GM12878 (cell line): ENCODE measurements at regions not wholly inside any gene's neighbourhood (a gene's known extent, or its start where the extent isn't known, plus 50 kb on each side); places are given as distances from the start of the nearest gene placed in this dataset.

Experiments used
- ATAC-seq: fragments of 200-7000 bp; cut with Tn5 transposase; 3 replicates; pipeline ENCODE4 v1.9.1; 2020; ENCODE audit warnings: mild to moderate bottlenecking, moderate library complexity
- BruUV-seq: library from RNA; stranded (reverse); fragments of 400-500 nt; replicated peaks from 2 replicates; lab custom pipeline; 2021; lab: Mats Ljungman, UMichigan
- CTCF ChIA-PET: fragments of 300-600 bp; sonication (Branson Sonifier 250); formaldehyde crosslinking; extraction: SDS; loops from one replicate; lab custom pipeline; 2021; ENCODE audit warnings: inconsistent platforms; lab: Yijun Ruan, JAX
- POLR2A ChIA-PET: fragments of 350-600 bp; formaldehyde crosslinking; extraction: SDS; loops from one replicate; lab custom pipeline; 2021; ENCODE audit warnings: inconsistent platforms; lab: Charles Lee
- RAD21 ChIA-PET: fragments of 300-600 bp; sonication (Branson Sonifier 250); formaldehyde crosslinking; loops from one replicate; lab custom pipeline; 2023; ENCODE audit warnings: antibody characterized with exemption; ENCODE audit not compliant: unreplicated experiment; lab: Charles Lee
- SMC1A ChIA-PET: fragments of 300-600 bp; sonication (Branson Sonifier 250); formaldehyde crosslinking; loops from one replicate; lab custom pipeline; 2023; ENCODE audit not compliant: unreplicated experiment, uncharacterized antibody; lab: Charles Lee
- DNase-seq: peaks from one replicate; pipeline ENCODE4 v3.0.0-alpha.2; 2011; ENCODE audit warnings: low read depth, low spot score
- FAIRE-seq: peaks from 3 replicates; lab custom pipeline; 2011; peaks lifted over from hg19 to GRCh38; lab: Jason Lieb, UNC
- H2AFZ ChIP-seq: 2 replicates; pipeline ENCODE4 v1.6.0; 2011; ENCODE audit warnings: low read depth, low read length, control low read depth; ENCODE audit not compliant: control insufficient read depth
- H3K27ac ChIP-seq: 2 replicates; pipeline ENCODE4 v1.5.1; 2011; ENCODE audit warnings: control low read depth; ENCODE audit not compliant: control insufficient read depth, insufficient read depth
- H3K27me3 ChIP-seq, 2 experiments: replicated peaks in 1 of 2; 2 replicates each; pipeline versions ENCODE4 v1.6.0 to v1.6.1; 2011; ENCODE audit warnings: low read length in 1 of 2; ENCODE audit not compliant: control insufficient read depth in 2 of 2, insufficient read depth in 2 of 2
- H3K36me3 ChIP-seq, 2 experiments: 2 replicates each; pipeline ENCODE4 v1.5.1; 2011; ENCODE audit warnings: low read length in 1 of 2; ENCODE audit not compliant: control insufficient read depth in 2 of 2, insufficient read depth in 2 of 2
- H3K4me1 ChIP-seq: 2 replicates; pipeline ENCODE4 v1.6.1; 2011; ENCODE audit warnings: mild to moderate bottlenecking, low read length, moderate library complexity, mixed read lengths; ENCODE audit not compliant: control insufficient read depth, insufficient read depth
- H3K4me2 ChIP-seq: 2 replicates; pipeline ENCODE4 v1.6.0; 2011; ENCODE audit warnings: control low read depth; ENCODE audit not compliant: control insufficient read depth, insufficient read depth
- H3K4me3 ChIP-seq: fragments of 200-600 bp; sonication (generic); 2 replicates; pipeline ENCODE4 v1.5.1; 2016
- H3K79me2 ChIP-seq: 2 replicates; pipeline ENCODE4 v1.6.0; 2011; ENCODE audit warnings: low read length; ENCODE audit not compliant: control insufficient read depth, insufficient read depth
- H3K9ac ChIP-seq: 2 replicates; pipeline ENCODE4 v1.8.0; 2011; ENCODE audit warnings: low read length, control low read depth, mixed read lengths; ENCODE audit not compliant: control insufficient read depth, insufficient read depth
- H3K9me3 ChIP-seq: replicated peaks from 3 replicates; pipeline ENCODE4 v1.5.1; 2011; ENCODE audit warnings: mild to moderate bottlenecking, low read length; ENCODE audit not compliant: control insufficient read depth, insufficient read depth
- H4K20me1 ChIP-seq: 2 replicates; pipeline ENCODE4 v1.6.0; 2011; ENCODE audit not compliant: control insufficient read depth, insufficient read depth
- BRCA1 ChIP-seq: IDR thresholded peaks from 2 replicates; pipeline ENCODE4 v1.6.1; 2011; ENCODE audit warnings: low read depth, low read length, improper control_type of control experiment
- CBFB ChIP-seq: IDR thresholded peaks from 2 replicates; pipeline ENCODE4 v1.6.1; 2016; ENCODE audit warnings: antibody characterized with exemption, low read depth
- CEBPB ChIP-seq, 2 experiments: fragments of 150-350 bp in 1 of 2; IDR thresholded peaks; 2 replicates each; pipeline ENCODE4 v1.6.1; 2012 to 2014; ENCODE audit warnings: low read depth in 2 of 2, low read length in 2 of 2, borderline replicate concordance in 1 of 2, inconsistent platforms in 1 of 2
- EP300 ChIP-seq, 2 experiments: fragments of 150-350 bp in 1 of 2; IDR thresholded peaks; 2 replicates each; pipeline ENCODE4 v1.6.1; 2011 to 2012; ENCODE audit warnings: low read depth in 2 of 2, low read length in 2 of 2, borderline replicate concordance in 1 of 2, improper control_type of control experiment in 1 of 2, inconsistent platforms in 1 of 2; ENCODE audit not compliant: control insufficient read depth in 1 of 2
- MTA3 ChIP-seq: IDR thresholded peaks from 2 replicates; pipeline ENCODE4 v1.6.1; 2012; ENCODE audit warnings: low read length, inconsistent platforms, borderline replicate concordance
- NBN ChIP-seq: fragments of 450-650 bp; IDR thresholded peaks from 2 replicates; pipeline ENCODE4 v1.6.1; 2016
- RAD51 ChIP-seq: fragments of 450-650 bp; IDR thresholded peaks from 2 replicates; pipeline ENCODE4 v1.6.1; 2016; ENCODE audit warnings: moderate library complexity, mild to moderate bottlenecking, inconsistent platforms
- RBBP5 ChIP-seq: fragments of 200-600 bp; sonication (generic); conservative IDR thresholded peaks from 2 replicates; pipeline ENCODE4 v1.6.1; 2016
- RUNX3 ChIP-seq: IDR thresholded peaks from 2 replicates; pipeline ENCODE4 v1.6.1; 2012; ENCODE audit warnings: low read length, inconsistent platforms
- SIN3A ChIP-seq: IDR thresholded peaks from 2 replicates; pipeline ENCODE4 v1.6.1; 2012; ENCODE audit warnings: low read depth, low read length, improper control_type of control experiment
- SP1 ChIP-seq: IDR thresholded peaks from one replicate; pipeline ENCODE4 v1.6.1; 2011; ENCODE audit warnings: low read depth, low read length
- SPI1 ChIP-seq: IDR thresholded peaks from 2 replicates; pipeline ENCODE4 v1.6.1; 2011; ENCODE audit warnings: low read depth, mild to moderate bottlenecking, low read length, moderate library complexity, borderline replicate concordance; ENCODE audit not compliant: insufficient read depth
- SREBF1 ChIP-seq: IDR thresholded peaks from 2 replicates; pipeline ENCODE4 v1.6.1; 2012; ENCODE audit warnings: mild to moderate bottlenecking, low read length
- TARDBP ChIP-seq: IDR thresholded peaks from 2 replicates; pipeline ENCODE4 v1.6.1; 2016; ENCODE audit warnings: borderline replicate concordance
- YBX1 ChIP-seq: fragments of 450-650 bp; IDR thresholded peaks from 2 replicates; pipeline ENCODE4 v1.6.1; 2016; ENCODE audit warnings: antibody characterized with exemption
- WGBS: methylation state at CpG from one replicate; pipeline ENCODE4 v1.1.6; 2016; ENCODE audit warnings: low lambda C conversion rate; ENCODE audit not compliant: insufficient replicate concordance, insufficient coverage; ENCODE audit errors: missing lambda C conversion rate; 5-methylcytosine and 5-hydroxymethylcytosine counted together
- in situ Hi-C: fragments of 300-500 bp; cut with MboI; formaldehyde crosslinking; loops from 9 replicates; pipeline ENCODE4 v1.14.3; 2018; ENCODE audit warnings: mixed read lengths
- intact Hi-C: fragments of 100-400 bp; cut with micrococcal nuclease; formaldehyde crosslinking; loops from one replicate; pipeline ENCODE4 v1.14.2; 2022; ENCODE audit not compliant: unreplicated experiment
- TF ChIP-seq, protein P1 (sequence below): IDR thresholded peaks from 2 replicates; pipeline ENCODE4 v1.6.1; 2011; ENCODE audit warnings: low read depth, low read length, improper control_type of control experiment, borderline replicate concordance
- TF ChIP-seq, protein P2 (sequence below): fragments of 150-350 bp; IDR thresholded peaks from 2 replicates; pipeline ENCODE4 v1.6.1; 2016; ENCODE audit warnings: low read depth, low read length

GRCh38 chr4:16344853-16345252, 118.6 kb upstream of the TAPT1 start:
- FAIRE-seq (no peak), DNase-seq (no peak), ATAC-seq (no peak)
- Histone ChIP-seq H3K27me3 (no peaks in the 10 kb centered on the region), H3K27ac (no peak overlapping the region), H3K79me2 (no peaks in the 10 kb centered on the region), H2AFZ (no peak overlapping the region), H3K9me3 (no peaks in the 10 kb centered on the region; the same call in 2 of the 3 replicates), H4K20me1 (no peaks in the 10 kb centered on the region), H3K4me1 (no peaks in the 10 kb centered on the region), H3K4me2 (no peak overlapping the region), H3K9ac (no peak overlapping the region), H3K4me3 (no peak overlapping the region), H3K36me3 (no peaks in the 10 kb centered on the region)
- intact Hi-C loops (no loop called here), in situ Hi-C loops (no loop called here)
- ChIA-PET POLR2A (no interaction called here), CTCF (no interaction called here), SMC1A (no interaction called here), RAD21 (no interaction called here)
- WGBS: 6% methylated on average over 1 of the region's 1 CpG
- no peak for TF ChIP-seq RAD51
- TF ChIP-seq SPI1: no peak
- TF ChIP-seq SIN3A: no peak
- no peak for TF ChIP-seq YBX1
- TF ChIP-seq RBBP5: no peak
- TF ChIP-seq BRCA1: no peak
- TF ChIP-seq, protein P1, sequence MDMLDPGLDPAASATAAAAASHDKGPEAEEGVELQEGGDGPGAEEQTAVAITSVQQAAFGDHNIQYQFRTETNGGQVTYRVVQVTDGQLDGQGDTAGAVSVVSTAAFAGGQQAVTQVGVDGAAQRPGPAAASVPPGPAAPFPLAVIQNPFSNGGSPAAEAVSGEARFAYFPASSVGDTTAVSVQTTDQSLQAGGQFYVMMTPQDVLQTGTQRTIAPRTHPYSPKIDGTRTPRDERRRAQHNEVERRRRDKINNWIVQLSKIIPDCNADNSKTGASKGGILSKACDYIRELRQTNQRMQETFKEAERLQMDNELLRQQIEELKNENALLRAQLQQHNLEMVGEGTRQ: no peak
- no peak for TF ChIP-seq EP300 (IDR thresholded peaks at IDR 0.05; ENCODE audit: borderline replicate concordance in 1 of 2, control insufficient read depth in 1 of 2, low read depth in 2 of 2, low read length in 2 of 2)
- TF ChIP-seq SP1: no peak
- no peak for TF ChIP-seq RUNX3
- TF ChIP-seq NBN: no peak
- TF ChIP-seq CBFB: no peak
- TF ChIP-seq TARDBP: no peak
- TF ChIP-seq CEBPB (IDR thresholded peaks at IDR 0.05; ENCODE audit: borderline replicate concordance in 1 of 2, low read depth in 2 of 2, low read length in 2 of 2): no peak
- TF ChIP-seq SREBF1: no peak
- TF ChIP-seq, protein P2, sequence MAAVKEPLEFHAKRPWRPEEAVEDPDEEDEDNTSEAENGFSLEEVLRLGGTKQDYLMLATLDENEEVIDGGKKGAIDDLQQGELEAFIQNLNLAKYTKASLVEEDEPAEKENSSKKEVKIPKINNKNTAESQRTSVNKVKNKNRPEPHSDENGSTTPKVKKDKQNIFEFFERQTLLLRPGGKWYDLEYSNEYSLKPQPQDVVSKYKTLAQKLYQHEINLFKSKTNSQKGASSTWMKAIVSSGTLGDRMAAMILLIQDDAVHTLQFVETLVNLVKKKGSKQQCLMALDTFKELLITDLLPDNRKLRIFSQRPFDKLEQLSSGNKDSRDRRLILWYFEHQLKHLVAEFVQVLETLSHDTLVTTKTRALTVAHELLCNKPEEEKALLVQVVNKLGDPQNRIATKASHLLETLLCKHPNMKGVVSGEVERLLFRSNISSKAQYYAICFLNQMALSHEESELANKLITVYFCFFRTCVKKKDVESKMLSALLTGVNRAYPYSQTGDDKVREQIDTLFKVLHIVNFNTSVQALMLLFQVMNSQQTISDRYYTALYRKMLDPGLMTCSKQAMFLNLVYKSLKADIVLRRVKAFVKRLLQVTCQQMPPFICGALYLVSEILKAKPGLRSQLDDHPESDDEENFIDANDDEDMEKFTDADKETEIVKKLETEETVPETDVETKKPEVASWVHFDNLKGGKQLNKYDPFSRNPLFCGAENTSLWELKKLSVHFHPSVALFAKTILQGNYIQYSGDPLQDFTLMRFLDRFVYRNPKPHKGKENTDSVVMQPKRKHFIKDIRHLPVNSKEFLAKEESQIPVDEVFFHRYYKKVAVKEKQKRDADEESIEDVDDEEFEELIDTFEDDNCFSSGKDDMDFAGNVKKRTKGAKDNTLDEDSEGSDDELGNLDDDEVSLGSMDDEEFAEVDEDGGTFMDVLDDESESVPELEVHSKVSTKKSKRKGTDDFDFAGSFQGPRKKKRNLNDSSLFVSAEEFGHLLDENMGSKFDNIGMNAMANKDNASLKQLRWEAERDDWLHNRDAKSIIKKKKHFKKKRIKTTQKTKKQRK: no peak
- TF ChIP-seq MTA3: no peak
- no TSS peak for BruUV-seq
